ENCODE measurements at regions not wholly inside any gene's neighbourhood (a gene's known extent, or its start where the extent isn't known, plus 50 kb on each side); places are given as distances from the start of the nearest gene placed in this dataset.

GRCh38 chr6:99761711-99762110 is 155.1 kb downstream of the PRDM13 start:
- H3K4me1 Mint-ChIP-seq: no peaks in the 10 kb centered on the region
- H3K27ac Mint-ChIP-seq: no peak overlapping the region
- DNase-seq: no peak
- no peaks in the 10 kb centered on the region for H3K36me3 Mint-ChIP-seq
- H3K9me3 Mint-ChIP-seq: no peaks in the 10 kb centered on the region
- H3K27me3 Mint-ChIP-seq: peaks cover 9% of the 10 kb centered on the region
- H3K4me3 Mint-ChIP-seq: no peak overlapping the region

GRCh38 chr6:99768166-99768565 is 161.5 kb downstream of the PRDM13 start:
- Mint-ChIP-seq H3K9me3 (no peaks in the 10 kb centered on the region), H3K4me3 (no peak overlapping the region), H3K27ac (no peak overlapping the region), H3K36me3 (no peaks in the 10 kb centered on the region), H3K27me3 (no peaks in the 10 kb centered on the region), H3K4me1 (no peaks in the 10 kb centered on the region)
- DNase-seq: no peak

GRCh38 chr6:99779631-99780555 is 173.3 kb downstream of the PRDM13 start:
- Mint-ChIP-seq H3K9me3 (no peaks in the 10 kb centered on the region), H3K4me1 (no peaks in the 10 kb centered on the region), H3K27ac (no peak overlapping the region), H3K4me3 (no peak overlapping the region), H3K27me3 (peaks cover 33% of the 10 kb centered on the region), H3K36me3 (no peaks in the 10 kb centered on the region)
- no peak for DNase-seq

- H3K27me3 Mint-ChIP-seq: peaks cover 36% of the 10 kb centered on the region
- no peaks in the 10 kb centered on the region for H3K4me1 Mint-ChIP-seq
- H3K36me3 Mint-ChIP-seq: no peaks in the 10 kb centered on the region
- no peak overlapping the region for H3K4me3 Mint-ChIP-seq
- no peak overlapping the region for H3K27ac Mint-ChIP-seq
- DNase-seq: no peak
- H3K9me3 Mint-ChIP-seq: no peaks in the 10 kb centered on the region
Observed at GRCh38 chr6:99780556-99780885, 173.9 kb downstream of the PRDM13 start.

- no peak overlapping the region for H3K4me3 Mint-ChIP-seq
- no peaks in the 10 kb centered on the region for H3K9me3 Mint-ChIP-seq
- no peak for DNase-seq
- H3K27me3 Mint-ChIP-seq: peaks cover 31% of the 10 kb centered on the region
- H3K27ac Mint-ChIP-seq: no peak overlapping the region
- no peaks in the 10 kb centered on the region for H3K4me1 Mint-ChIP-seq
- H3K36me3 Mint-ChIP-seq: no peaks in the 10 kb centered on the region
Observed at GRCh38 chr6:99789767-99790166, 183.1 kb downstream of the PRDM13 start.

- H3K4me3 Mint-ChIP-seq: no peak overlapping the region
- DNase-seq: no peak
- no peaks in the 10 kb centered on the region for H3K9me3 Mint-ChIP-seq
- no peaks in the 10 kb centered on the region for H3K4me1 Mint-ChIP-seq
- no peak overlapping the region for H3K27ac Mint-ChIP-seq
- no peaks in the 10 kb centered on the region for H3K36me3 Mint-ChIP-seq
- peaks cover 31% of the 10 kb centered on the region for H3K27me3 Mint-ChIP-seq
Observed at GRCh38 chr6:99790679-99791078, 184.0 kb downstream of the PRDM13 start.

GRCh38 chr6:99801805-99802204 is 192.2 kb downstream of the MCHR2 start:
- DNase-seq: no peak
- Mint-ChIP-seq H3K36me3 (no peaks in the 10 kb centered on the region), H3K27me3 (peaks cover 11% of the 10 kb centered on the region), H3K4me1 (no peaks in the 10 kb centered on the region), H3K4me3 (no peak overlapping the region), H3K27ac (no peak overlapping the region), H3K9me3 (no peaks in the 10 kb centered on the region)

- Mint-ChIP-seq H3K27ac (no peak overlapping the region), H3K9me3 (no peaks in the 10 kb centered on the region), H3K27me3 (peaks cover 14% of the 10 kb centered on the region), H3K36me3 (no peaks in the 10 kb centered on the region), H3K4me3 (no peak overlapping the region), H3K4me1 (no peaks in the 10 kb centered on the region)
- no peak for DNase-seq
Observed at GRCh38 chr6:99802396-99803031, 191.5 kb downstream of the MCHR2 start.

GRCh38 chr6:99808992-99809391 is 185.0 kb downstream of the MCHR2 start:
- no peaks in the 10 kb centered on the region for H3K4me1 Mint-ChIP-seq
- no peak overlapping the region for H3K27ac Mint-ChIP-seq
- H3K4me3 Mint-ChIP-seq: no peak overlapping the region
- H3K27me3 Mint-ChIP-seq: peaks cover 31% of the 10 kb centered on the region
- no peak for DNase-seq
- no peaks in the 10 kb centered on the region for H3K36me3 Mint-ChIP-seq
- H3K9me3 Mint-ChIP-seq: no peaks in the 10 kb centered on the region

- H3K9me3 Mint-ChIP-seq: no peaks in the 10 kb centered on the region
- H3K36me3 Mint-ChIP-seq: no peaks in the 10 kb centered on the region
- no peak overlapping the region for H3K27ac Mint-ChIP-seq
- H3K27me3 Mint-ChIP-seq: peaks cover 27% of the 10 kb centered on the region
- H3K4me1 Mint-ChIP-seq: no peaks in the 10 kb centered on the region
- H3K4me3 Mint-ChIP-seq: no peak overlapping the region
- DNase-seq: no peak
Observed at GRCh38 chr6:99810295-99810694, 183.7 kb downstream of the MCHR2 start.

GRCh38 chr6:99810942-99811620 is 182.9 kb downstream of the MCHR2 start:
- no peak for DNase-seq
- no peaks in the 10 kb centered on the region for H3K9me3 Mint-ChIP-seq
- no peaks in the 10 kb centered on the region for H3K36me3 Mint-ChIP-seq
- no peaks in the 10 kb centered on the region for H3K4me1 Mint-ChIP-seq
- peaks cover 27% of the 10 kb centered on the region for H3K27me3 Mint-ChIP-seq
- H3K4me3 Mint-ChIP-seq: no peak overlapping the region
- no peak overlapping the region for H3K27ac Mint-ChIP-seq

GRCh38 chr6:99811636-99812035 is 182.4 kb downstream of the MCHR2 start:
- DNase-seq: no peak
- Mint-ChIP-seq H3K36me3 (no peaks in the 10 kb centered on the region), H3K4me3 (no peak overlapping the region), H3K9me3 (no peaks in the 10 kb centered on the region), H3K4me1 (no peaks in the 10 kb centered on the region), H3K27me3 (peaks cover 27% of the 10 kb centered on the region), H3K27ac (no peak overlapping the region)

- no peak overlapping the region for H3K27ac Mint-ChIP-seq
- H3K4me3 Mint-ChIP-seq: no peak overlapping the region
- H3K9me3 Mint-ChIP-seq: no peaks in the 10 kb centered on the region
Observed at GRCh38 chr6:99813565-99813964, 180.5 kb downstream of the MCHR2 start.

GRCh38 chr6:99814230-99814928 is 179.6 kb downstream of the MCHR2 start:
- Mint-ChIP-seq H3K36me3 (no peaks in the 10 kb centered on the region), H3K27me3 (peaks cover 20% of the 10 kb centered on the region), H3K9me3 (no peaks in the 10 kb centered on the region), H3K27ac (no peak overlapping the region), H3K4me3 (no peak overlapping the region), H3K4me1 (no peaks in the 10 kb centered on the region)
- no peak for DNase-seq

More at GRCh38 chr6:99813565-99813964, 180.5 kb downstream of the MCHR2 start:
- DNase-seq: no peak
- H3K4me1 Mint-ChIP-seq: no peaks in the 10 kb centered on the region
- peaks cover 24% of the 10 kb centered on the region for H3K27me3 Mint-ChIP-seq
- H3K36me3 Mint-ChIP-seq: no peaks in the 10 kb centered on the region

- H3K27me3 Mint-ChIP-seq: peaks cover 17% of the 10 kb centered on the region
- H3K36me3 Mint-ChIP-seq: no peaks in the 10 kb centered on the region
- no peak overlapping the region for H3K4me3 Mint-ChIP-seq
- no peaks in the 10 kb centered on the region for H3K9me3 Mint-ChIP-seq
- H3K27ac Mint-ChIP-seq: no peak overlapping the region
- no peaks in the 10 kb centered on the region for H3K4me1 Mint-ChIP-seq
- DNase-seq: no peak
Observed at GRCh38 chr6:99816795-99817194, 177.2 kb downstream of the MCHR2 start.
